ENCODE measurements at regions not wholly inside any gene's neighbourhood (a gene's known extent, or its start where the extent isn't known, plus 50 kb on each side); places are given as distances from the start of the nearest gene placed in this dataset.

DNA sequence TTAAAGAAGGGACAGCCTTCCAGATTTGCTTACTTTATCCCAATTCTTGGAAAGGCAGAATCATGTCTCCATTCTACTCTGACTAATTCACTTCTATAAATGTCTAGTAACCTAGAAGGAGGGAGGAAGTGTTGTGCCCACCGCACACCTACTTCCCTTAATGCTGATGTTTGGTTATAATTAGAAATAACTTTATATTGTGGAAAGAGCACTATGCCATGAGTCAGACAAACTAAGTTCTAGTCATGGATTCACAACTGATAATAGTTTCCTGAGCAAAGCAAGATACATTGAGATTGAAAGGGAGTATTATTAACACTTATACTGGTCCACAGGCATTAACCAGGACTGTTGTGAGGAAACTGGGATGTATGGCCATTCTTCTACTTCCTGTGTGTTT lies 345.9 kb upstream of the RPS23 start:
- Histone ChIP-seq H3K18ac (ENCODE audit: extremely low read depth, low read length) (no peak overlapping the region), H4K5ac (ENCODE audit: insufficient read length, low read depth, low read length) (no peak overlapping the region), H4K91ac (replicated peaks; ENCODE audit: insufficient read length, low read length) (no peak overlapping the region), H3K36me3 (ENCODE audit: control insufficient read depth in 2 of 4, insufficient read depth in 4 of 4, low read length in 3 of 4) (no peaks in the 10 kb centered on the region), H3K79me2 (ENCODE audit: control insufficient read depth in 1 of 2, insufficient read depth in 2 of 2, low read length in 2 of 2) (no peaks in the 10 kb centered on the region), H3K23ac (ENCODE audit: insufficient read length) (no peak overlapping the region), H2BK5ac (ENCODE audit: low read depth, low read length) (no peak overlapping the region), H2BK120ac (replicated peaks; ENCODE audit: low read depth, low read length) (no peak overlapping the region), H2AFZ (ENCODE audit: low read length) (no peak overlapping the region), H2BK20ac (ENCODE audit: low read length) (no peak overlapping the region), H3K4me1 (replicated peaks in 1 of 4; ENCODE audit: control insufficient read depth in 3 of 4, insufficient read depth in 4 of 4, low read length in 3 of 4) (no peaks in the 10 kb centered on the region), H4K20me1 (replicated peaks in 1 of 2; ENCODE audit: control insufficient read depth in 1 of 2, insufficient read depth in 2 of 2, low read length in 2 of 2) (no peaks in the 10 kb centered on the region), H3K14ac (ENCODE audit: insufficient read length) (no peak overlapping the region), H3K79me1 (ENCODE audit: low read depth, low read length) (no peaks in the 10 kb centered on the region), H2AK5ac (ENCODE audit: low read depth, low read length) (no peak overlapping the region), H3K4me2 (ENCODE audit: insufficient read depth in 1 of 2, low read depth in 2 of 2, low read length in 2 of 2) (no peak overlapping the region), H3K9me3 (ENCODE audit: insufficient read depth in 2 of 2, low read depth in 1 of 2, low read length in 1 of 2) (0 out of 4 replicates have a peak, but pooled peaks cover 0 to 2% of the 10 kb centered on the region in 2 experiments), H3K27ac (ENCODE audit: low read depth, low read length) (no peak overlapping the region), H3K23me2 (ENCODE audit: low read depth, low read length) (no peaks in the 10 kb centered on the region), H2BK12ac (ENCODE audit: low read depth, low read length) (no peak overlapping the region), H3K4ac (replicated peaks; ENCODE audit: insufficient read length, low read depth, low read length) (no peak overlapping the region), H2BK15ac (ENCODE audit: low read length) (no peak overlapping the region), H3K9ac (replicated peaks in 1 of 4; ENCODE audit: extremely low read depth in 1 of 4, low read depth in 3 of 4, low read length in 3 of 4) (no peak overlapping the region), H3K4me3 (ENCODE audit: extremely low read depth in 1 of 4, insufficient read depth in 2 of 4, low read depth in 3 of 4, low read length in 4 of 4) (no peak overlapping the region), H3K56ac (replicated peaks; ENCODE audit: insufficient read length, low read depth, low read length) (no peak overlapping the region), H4K8ac (ENCODE audit: extremely low read depth, insufficient read depth, low read length) (no peak overlapping the region), H3K27me3 (replicated peaks in 1 of 4; ENCODE audit: control insufficient read depth in 3 of 4, extremely low read depth in 1 of 4, insufficient read depth in 3 of 4, low read length in 3 of 4) (no peaks in the 10 kb centered on the region)
- 93% methylated on average over 1 of the region's 1 CpG; no CpG with 5 or more reads in 1 of the 2 experiments for WGBS, 2 experiments (ENCODE audit: extremely low coverage in 1 of 2, insufficient coverage in 1 of 2, insufficient read length in 1 of 2, insufficient replicate concordance in 2 of 2, low coverage in 1 of 2, low lambda C conversion rate in 2 of 2, missing lambda C conversion rate in 1 of 2)
- ChIA-PET POLR2A (ENCODE audit: partially characterized antibody) (no interaction called here), CTCF (ENCODE audit: partially characterized antibody) (no interaction called here)
- DNase-seq (ENCODE audit: low read depth in 1 of 2, low spot score in 2 of 2) (no peak), FAIRE-seq (no peak)
- TF ChIP-seq SRF (IDR thresholded peaks at IDR 0.05; ENCODE audit: low read depth, low read length), result no peak
- no peak for TF ChIP-seq RXRA (IDR thresholded peaks at IDR 0.05; ENCODE audit: insufficient read depth, low read depth, low read length)
- no peak for TF ChIP-seq CBX5 (IDR thresholded peaks at IDR 0.05; ENCODE audit: low read depth, low read length)
- no peak for TF ChIP-seq TCF12 (IDR thresholded peaks at IDR 0.05; ENCODE audit: low read depth, low read length)
- TF ChIP-seq EZH2 (IDR thresholded peaks at IDR 0.05; ENCODE audit: low read depth, low read length, severe bottlenecking), result no peak
- no peak for TF ChIP-seq CHD2 (IDR thresholded peaks at IDR 0.05; ENCODE audit: low read length)
- no peak for TF ChIP-seq SUZ12 (IDR thresholded peaks at IDR 0.05; ENCODE audit: low read length)
- TF ChIP-seq MAFK (IDR thresholded peaks at IDR 0.05; ENCODE audit: low read depth, low read length), result no peak
- TF ChIP-seq HDAC6 (IDR thresholded peaks at IDR 0.05; ENCODE audit: low read depth, low read length), result no peak
- no peak for TF ChIP-seq ATF3 (IDR thresholded peaks at IDR 0.05; ENCODE audit: insufficient read depth, low read depth, low read length)
- TF ChIP-seq FOSL1 (IDR thresholded peaks at IDR 0.05; ENCODE audit: insufficient read depth, low read depth, low read length), result no peak
- no peak for TF ChIP-seq RBBP5 (IDR thresholded peaks at IDR 0.05; ENCODE audit: borderline replicate concordance, low read depth, low read length)
- TF ChIP-seq ZNF274 (IDR thresholded peaks at IDR 0.05; ENCODE audit: borderline replicate concordance, extremely low read depth, low read length), result no peak
- no peak for TF ChIP-seq SIRT6 (IDR thresholded peaks at IDR 0.05; ENCODE audit: low read length)
- no peak for TF ChIP-seq HDAC2 (IDR thresholded peaks at IDR 0.05; ENCODE audit: borderline replicate concordance in 1 of 2, low read depth in 2 of 2, low read length in 2 of 2)

Measured in H1 (cell line).